CD4-positive, alpha-beta T cell treated with Interleukin-4 for 4 hours (primary cell): ENCODE measurements at regions not wholly inside any gene's neighbourhood (a gene's known extent, or its start where the extent isn't known, plus 50 kb on each side); places are given as distances from the start of the nearest gene placed in this dataset.

Source experiments
- DNase-seq: peaks from one replicate; pipeline ENCODE4 v3.0.0-alpha.2; 2020

DNA sequence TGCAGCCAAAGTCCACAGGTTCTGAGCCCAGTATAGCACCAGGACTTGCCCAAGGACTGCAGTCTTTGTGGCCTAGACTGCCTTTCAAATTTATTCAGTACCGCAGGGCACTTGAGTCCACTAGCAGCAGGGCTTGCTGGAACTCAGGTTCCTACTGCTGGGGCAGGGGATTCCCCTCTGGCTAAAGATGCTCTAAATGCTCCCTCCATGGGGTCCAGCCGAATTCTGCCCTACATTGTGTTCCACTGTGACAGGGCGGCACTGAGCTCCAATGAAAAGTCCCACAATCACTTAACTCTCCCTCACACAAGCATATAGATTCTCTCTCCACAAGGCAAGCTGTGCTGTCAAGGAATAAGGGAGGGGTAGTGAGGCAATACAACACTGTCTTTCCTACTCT lies 518.1 kb upstream of the VRK2 start:
- DNase-seq = no peak

DNA sequence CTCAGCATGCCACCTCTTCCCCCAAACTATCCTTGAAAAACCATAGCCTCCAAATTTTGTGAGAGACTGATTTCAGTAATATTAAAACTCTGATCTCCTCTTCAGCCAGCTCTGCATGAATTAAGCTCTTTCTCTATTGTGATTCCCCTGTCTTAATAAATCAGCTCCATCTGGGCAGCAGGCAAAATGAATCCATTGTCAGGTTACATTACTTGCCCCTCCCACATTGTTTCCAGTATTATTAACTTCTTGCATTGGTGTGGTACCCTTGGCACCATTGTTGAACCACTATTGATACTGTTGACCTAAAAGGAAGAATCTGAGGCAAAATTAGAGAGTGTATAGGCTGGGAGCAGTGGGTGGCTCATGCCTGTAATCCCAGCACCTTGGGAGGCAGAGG lies 512.2 kb upstream of the VRK2 start:
- DNase-seq = no peak

DNA sequence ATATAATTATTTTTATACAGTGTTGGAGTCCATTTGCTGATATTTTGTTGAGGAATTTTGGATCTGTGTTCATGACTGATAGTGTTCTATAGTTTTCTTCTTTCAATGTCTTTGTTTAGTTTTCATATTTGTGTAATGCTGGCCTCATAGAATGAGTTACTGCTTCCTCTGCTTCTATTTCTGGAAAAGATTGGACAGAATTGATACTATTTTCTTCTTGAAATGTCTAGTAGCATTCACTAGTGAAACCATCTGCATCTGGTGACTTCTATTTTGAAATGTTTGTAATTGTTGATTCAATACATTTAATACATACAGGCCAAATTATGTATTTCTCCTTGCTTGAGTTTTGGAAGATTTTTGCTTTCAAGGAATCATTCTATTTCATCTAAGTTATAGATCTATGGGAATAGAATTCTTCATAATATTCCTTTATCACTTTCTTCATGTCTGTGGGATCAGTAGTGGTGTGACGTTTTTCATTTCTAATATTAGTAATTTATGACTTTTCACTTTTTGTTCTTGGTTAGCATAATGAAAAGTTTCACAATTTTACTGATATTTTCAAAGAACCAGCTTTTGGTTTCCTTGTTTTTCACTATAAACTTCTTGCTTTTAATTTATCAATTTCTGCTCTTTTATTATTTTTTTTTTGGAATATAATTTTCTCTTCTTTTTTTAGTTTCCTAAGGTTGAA lies 509.9 kb upstream of the VRK2 start:
- no peak for DNase-seq

DNA sequence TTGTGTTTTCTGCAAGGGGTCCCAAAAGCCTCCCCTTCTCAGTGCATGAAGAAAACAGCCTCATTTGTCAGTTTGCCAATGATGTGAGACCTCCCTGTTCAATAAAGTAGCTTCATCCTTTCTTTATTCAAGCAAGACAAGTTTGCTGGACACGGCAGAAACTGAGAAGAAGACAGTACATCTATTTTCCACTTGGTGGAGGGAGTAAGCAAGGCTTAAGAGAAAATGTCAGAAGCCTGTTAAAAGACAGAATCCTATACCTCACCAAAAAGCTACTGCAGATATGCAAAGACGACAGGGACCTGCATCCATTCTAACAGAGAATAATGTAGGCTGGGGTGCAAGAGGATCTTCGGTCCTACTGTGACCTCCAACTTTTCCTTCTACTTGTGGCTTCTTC lies 506.8 kb upstream of the VRK2 start:
- no peak for DNase-seq

DNA sequence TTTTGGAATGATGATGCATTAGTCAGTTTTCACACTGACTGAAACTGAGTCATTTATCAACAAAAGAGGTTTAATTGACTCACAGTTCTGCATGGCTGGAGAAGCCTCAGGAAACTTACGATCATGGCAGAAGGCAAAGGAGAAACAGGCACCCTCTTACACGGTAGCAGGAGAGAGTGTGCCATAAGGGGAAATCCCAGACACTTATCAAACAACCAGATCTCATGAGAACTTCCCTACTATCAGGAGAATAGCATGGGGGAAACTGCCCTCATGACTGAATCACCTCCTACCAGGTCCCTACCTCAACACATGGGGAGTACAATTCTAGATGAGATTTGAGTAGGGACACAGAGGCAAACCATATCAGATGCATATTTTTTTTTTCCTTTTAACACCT lies 504.5 kb upstream of the VRK2 start:
- DNase-seq = no peak

DNA sequence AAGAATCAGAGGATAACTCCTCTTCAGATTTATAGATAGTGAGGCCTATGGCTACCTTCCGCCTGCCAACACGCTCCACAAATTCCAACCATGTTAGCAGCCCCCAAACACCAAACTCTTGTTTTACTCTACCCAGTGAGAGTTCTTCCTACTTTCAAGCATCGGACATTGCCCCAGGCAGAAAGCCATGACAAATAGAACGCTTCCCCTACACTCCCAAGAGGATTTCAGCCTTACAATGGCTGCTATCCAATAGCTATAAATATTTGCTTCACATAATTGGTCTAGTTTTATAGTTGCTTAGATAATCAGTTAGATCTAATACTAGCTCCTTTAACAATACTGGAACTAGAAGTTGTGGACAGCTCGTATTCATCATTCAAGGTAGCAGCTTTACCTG lies 503.4 kb upstream of the VRK2 start:
- DNase-seq = no peak

DNA sequence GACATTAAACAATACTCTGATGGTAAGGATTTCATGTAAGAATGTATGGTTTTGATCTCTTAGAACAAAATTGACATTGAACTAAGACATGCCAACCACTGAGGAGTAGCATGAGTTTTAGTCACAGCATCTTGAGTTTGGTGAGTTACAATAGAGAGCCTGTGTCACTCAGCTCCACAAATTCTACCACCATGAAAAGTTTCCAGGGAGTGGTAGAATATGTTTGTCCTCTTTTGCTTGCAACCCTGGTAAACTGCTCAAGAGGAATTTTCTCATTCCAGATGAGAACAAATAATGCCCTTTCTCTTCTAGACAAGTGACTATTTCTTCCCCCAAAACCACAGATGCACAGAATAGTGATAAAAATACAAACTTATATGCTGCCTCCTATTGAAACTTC lies 502.0 kb upstream of the VRK2 start:
- DNase-seq = no peak

DNA sequence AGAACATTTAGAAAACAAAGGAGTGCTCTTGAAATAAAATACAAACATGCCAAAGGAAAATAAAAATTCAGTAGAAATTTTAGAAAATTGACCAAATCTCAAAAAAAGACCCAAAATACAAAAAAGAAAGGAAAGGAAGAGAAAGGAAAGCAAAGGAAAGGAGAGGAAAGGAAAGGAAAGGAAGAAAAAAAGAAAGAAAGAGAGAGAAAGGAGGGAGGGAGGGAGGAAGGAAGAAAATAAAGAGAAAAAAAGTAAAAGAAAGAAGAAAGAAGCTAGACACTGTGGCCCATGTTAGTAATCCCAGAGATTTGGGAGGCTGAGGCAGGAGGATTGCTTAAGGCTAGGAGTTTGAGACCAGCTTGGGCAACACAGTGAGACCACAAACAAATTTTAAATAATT lies 500.1 kb upstream of the VRK2 start:
- DNase-seq = no peak

DNA sequence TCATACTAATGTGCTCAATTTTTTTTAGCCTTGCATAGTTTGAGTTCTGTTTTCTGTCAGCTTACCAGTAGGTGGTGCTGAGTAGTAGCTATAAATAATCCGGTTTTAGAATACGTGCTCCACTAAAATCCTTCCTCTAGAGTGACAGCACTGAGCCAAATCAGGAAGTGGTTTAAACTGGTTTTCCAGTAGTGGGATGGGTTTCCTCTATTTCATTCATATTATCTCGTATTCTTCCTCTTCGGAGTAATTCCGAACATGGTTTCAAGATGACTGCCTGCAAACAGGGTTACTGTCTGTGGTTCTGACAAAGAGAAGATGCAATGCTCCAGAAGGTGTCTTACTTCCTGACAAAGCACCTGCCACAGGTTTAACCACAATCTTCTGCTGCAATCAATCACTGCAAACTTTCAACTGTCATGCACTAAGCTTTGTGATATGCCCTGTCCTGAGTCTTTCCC lies 496.9 kb upstream of the VRK2 start:
- DNase-seq = peak; percentile 0

DNA sequence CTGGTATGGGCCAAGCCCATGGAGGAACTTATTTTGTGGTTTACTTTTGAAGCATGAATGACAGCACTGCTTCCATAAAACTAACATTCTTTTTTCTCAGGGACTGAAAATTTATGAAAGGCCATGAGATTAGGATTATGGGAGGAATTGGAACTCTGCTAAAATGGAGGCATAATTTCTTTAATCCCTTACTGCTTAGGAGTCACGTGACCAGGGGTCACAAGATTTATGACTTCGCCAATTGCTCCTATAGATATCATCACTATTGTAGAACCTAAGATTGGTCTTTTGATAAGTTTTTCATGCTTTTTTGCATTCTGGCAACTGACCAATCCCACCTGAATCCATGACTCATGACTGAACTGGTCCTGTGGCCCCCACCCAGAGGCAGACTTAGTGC lies 495.7 kb upstream of the VRK2 start:
- no peak for DNase-seq

DNA sequence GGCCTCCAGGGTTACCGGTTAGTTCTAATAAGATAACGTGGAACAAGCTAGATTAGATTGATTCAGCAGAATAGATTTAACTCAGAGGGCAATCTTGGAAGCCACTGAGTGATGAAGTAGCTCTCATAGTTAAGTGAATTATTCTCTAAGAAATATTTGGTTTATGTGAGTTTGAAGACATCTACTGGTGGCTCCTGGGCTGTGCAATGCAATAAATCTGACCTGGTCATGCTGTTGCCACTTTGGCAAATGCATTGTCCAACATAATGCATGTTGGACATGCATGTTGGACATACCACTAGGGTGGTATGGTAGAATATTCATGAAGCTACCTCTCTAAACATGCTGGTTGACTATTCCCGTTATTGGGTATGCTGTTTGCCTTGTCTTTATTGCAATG lies 493.7 kb upstream of the VRK2 start:
- no peak for DNase-seq

DNA sequence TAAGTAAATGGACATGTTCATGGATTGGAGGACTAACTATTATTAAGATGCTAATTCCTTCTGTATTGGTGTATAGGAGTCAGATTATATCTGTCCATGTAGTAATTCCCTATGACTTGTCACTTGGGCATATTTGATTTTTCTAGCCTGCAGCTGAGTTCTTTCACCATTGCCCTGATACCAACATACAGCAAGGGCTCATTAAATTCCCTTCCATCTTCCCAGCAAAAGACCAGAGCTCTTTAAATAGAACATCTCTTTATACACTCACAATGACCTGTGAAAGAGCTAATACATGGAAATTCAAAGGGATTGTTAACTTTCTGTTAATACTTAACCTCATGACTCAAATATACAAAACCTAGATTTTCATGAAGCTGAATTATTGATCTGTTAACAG lies 492.3 kb upstream of the VRK2 start:
- DNase-seq = no peak

DNA sequence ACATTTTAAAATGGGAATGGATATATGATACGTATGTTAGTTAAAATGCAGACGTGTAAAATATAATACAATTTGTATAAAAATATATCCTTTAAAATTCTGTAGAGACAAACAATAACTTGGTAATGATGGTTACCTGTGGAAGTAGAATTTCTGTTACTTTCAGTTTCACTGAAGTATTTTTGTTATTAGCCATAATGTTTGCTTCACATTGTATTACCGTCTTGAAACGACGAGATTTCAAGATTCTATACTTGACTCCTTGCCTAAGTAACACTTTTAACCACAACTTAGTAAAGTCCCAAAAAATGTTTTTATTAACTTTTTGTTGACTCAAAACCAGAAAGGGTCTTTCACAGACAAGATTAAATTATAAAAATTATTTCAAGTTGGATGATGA lies 488.3 kb upstream of the VRK2 start:
- no peak for DNase-seq

DNA sequence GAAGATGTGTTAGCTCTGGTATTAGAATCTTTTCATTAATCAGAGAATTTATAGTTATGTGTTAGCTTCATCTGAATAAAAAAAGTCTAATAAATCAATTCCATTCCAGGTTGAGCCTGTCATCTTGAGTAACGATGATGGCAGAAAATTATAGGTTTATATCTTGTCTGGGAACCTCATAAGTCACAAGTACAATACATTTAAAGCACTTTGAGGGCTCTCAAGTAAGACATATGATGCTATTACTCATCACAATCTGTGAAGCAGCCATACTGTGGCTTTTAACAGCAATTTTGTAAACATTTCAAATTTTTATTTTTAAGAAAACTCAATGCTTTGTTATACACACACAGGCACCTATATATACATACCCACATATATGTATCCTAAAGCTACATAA lies 484.1 kb upstream of the VRK2 start:
- no peak for DNase-seq

DNA sequence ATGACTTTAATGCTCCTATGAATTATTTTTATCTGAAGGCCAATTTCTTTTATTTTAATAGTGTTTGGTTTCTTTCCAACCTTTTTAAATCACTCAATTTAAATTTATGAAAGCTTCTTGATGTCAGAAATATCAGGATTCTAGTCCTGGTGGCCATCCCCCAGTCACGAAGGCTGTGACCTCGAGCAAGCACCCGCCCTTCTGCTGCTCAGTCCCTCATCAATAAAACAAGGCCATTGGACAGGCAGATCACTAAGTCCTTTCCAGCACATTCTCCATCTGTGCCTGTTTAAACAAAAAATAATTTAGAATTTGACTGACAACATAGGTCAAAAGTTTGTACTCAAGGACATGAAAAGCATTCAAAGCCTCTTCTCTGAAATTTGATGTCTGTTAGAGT lies 483.6 kb upstream of the VRK2 start:
- no peak for DNase-seq

DNA sequence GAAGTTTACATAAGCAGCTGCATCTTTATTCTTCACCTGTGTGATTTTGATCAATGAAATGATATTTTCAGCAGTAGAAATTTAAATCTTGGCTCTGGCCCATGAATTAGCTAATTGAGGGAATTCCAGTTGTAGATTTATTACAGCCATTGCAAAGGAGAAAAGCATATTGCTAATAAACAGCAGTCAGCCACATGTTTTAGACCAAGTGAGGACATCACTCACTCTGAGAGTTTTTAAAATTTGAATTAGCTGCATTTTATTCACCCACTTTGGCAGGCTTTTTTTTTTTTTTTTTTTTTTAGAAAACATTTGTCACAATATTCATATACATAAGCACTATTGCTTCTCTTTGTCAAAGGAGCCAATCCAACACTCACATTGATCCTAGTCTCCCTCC lies 479.4 kb upstream of the VRK2 start:
- DNase-seq = no peak

DNA sequence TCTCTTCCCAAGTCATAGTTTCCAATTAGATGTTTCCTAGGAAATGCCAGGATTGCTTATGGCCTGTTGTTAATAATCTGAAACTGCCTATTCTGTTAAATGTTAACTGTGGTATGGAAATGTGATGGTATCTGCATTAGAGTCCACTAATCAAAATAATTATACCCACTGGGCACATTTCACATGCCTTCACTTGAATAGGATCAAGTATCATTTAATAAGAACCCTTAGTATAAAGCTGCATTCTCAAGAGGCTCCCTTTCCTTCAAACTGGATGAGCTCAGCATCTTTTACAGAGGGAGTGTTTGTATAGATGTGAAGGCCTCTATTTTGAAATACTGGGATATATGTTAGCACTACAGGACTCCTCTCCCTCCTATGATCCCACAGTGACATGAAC lies 477.2 kb upstream of the VRK2 start:
- DNase-seq = no peak

DNA sequence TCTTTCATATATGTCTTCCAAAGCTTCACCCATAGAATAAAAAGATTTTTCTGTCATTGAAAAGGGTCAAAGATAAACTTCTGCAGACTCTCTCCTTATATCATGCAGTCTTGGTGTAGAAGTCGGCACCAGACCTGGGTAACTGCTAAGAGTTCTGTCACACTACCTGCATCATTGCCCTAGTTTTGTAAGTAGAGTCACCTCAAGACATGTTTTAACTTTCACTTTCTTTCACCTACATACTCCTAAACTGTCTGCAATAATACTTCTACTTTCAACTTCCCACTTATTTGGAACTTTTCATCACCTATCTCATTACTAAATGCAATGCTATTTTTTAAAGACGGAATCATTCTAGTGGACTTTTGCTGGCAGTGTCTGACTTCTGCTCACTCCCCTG lies 475.6 kb upstream of the VRK2 start:
- DNase-seq = no peak

DNA sequence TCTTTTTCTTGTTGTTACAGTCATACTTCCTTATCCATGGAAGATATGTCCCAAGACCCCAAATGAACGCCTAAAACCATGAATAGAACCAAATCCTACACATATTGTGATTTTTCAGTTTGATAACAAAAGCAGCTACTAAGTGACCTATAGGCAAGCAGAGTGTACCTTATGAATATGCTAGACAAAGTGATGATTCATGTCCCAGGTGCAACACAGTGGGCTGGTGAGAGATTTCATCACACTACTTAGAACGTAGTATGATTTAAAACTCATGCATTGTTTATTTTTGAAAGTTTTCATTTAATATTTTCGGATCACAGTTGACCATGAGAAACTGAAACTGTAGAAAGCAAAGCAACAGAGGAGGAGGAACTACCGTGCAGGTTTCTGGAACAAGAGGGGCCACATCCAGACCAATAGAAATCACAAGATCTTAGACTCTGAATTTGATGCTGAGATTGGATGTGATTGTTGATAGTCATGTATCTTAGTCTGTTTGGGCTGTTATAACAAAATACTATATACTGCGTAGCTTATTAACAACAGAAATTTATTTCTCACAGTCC lies 470.8 kb upstream of the VRK2 start:
- no peak for DNase-seq

DNA sequence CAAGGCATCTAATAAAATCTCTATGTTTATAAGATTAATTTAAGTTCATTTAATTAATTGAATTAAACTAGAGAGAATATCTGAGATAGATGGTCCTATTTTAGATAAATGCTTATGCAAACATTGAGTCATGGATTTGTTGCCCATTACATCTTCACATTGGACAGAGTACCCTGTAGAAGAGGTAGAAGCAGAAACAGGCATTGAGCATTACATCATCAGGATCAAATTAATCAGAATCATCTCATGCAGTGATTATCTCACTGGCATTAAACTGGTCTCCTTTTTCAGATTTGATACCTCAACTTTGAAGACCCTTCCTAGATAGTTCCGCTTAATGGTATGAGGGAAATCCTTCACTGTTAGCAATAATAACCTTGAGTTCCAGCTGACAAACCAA lies 469.6 kb upstream of the VRK2 start:
- no peak for DNase-seq

DNA sequence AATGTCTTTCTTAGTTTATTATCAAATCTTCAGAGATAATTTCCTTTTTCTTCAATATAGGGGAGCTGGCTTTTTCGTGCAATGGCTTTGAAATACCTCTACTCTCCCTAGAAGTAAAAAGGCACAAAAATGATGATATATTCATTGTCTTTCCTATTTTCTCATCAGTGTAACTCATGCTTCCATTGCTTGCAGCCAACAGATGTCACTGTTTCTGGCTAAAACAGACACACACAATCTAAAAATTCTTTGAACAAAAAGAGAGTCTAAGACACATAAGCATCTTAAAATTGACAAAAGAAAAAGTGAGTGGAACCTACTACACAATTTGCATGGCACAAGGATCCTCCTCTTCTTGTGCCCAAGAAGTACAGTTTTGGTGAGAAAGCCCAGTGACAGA lies 448.7 kb upstream of the VRK2 start:
- no peak for DNase-seq

DNA sequence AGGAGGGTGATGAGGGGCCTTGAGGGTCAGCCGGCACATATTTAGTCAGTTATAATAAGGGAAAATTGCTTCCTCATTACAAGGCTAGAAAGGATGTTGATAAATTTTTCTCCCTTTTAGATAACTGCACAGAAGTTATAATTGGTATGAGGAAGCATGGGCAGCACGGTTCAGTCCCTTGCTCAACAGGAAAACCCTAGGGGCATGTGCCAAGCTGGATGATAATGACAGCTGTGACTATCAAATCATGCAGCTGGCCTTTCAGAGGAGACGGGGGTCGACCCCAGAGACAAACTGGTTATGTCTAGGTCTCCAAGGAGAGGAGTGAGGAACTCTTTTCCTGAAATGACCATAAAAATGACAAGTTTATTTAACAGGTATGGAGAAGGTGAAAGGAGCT lies 448.1 kb upstream of the VRK2 start:
- DNase-seq = no peak

DNA sequence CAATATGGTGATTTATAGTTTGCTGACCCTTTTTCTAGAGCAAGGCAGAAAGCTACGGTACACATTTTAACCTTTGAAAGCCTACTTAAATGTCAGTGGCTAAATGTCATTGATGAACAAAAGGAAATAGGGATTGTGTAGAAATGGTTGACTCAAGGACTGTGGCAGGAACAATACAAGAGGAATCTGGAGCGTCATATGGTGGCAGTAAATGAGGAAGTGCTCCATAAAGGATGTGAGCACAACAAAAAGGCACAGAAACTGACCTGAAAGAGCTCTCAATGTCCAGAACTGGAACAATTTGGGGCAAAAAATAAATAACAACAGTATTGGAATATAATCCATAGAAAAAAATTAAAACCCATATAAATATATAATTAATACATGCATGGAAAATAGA lies 443.9 kb upstream of the VRK2 start:
- no peak for DNase-seq

DNA sequence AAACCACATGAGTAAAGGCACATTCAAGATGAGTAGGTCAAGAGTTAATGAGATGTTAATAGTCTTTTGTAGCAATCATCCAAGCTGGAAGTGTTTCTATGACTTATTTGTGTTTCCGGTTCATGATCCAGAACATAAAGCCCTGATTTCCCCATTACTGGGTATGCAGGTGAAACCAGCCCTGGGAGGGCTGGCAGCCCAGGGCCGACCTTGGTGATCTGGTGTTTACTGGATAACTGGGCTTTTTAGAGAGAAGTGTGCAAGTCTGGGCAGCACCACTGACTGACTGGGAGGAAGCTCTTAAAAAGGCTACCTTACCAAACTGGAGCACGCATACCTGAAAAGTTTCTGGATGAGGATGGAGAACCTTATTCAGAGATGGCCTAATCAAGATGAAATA lies 431.6 kb upstream of the VRK2 start:
- no peak for DNase-seq

DNA sequence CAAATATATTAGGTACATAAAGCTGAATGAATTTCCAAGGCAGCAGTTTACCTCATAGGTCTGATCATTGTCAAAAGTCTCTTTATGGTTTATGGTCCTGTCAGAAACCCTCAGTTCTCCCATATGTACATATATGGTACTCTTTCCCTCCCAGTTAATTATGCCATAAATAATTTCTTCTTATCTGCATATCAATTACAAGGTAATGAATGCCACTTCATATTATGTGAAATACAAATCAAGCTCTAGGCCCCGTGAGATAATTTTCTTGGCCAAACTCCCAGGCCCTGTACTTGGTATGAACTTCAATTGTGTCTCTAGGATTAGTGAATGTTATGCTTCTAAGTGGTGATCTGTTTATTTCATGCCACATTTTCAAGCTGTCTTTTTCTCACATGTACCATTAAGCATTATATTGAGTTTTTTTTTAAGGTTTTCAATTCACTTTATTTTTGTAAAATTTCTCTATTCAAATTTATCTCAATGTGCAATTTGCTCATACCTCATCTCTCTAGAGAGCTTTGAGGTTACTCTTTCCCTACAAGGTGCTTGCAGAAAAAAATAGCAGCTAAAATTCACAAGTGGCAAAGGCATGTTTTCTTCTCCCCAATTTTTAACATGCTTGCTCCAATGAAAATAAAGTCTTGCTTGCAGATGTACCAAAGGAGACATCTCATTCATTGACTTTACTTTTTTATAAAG lies 430.6 kb upstream of the VRK2 start:
- DNase-seq = no peak
